Body of pancreas (tissue), 4 donors: ENCODE measurements at regions not wholly inside any gene's neighbourhood (a gene's known extent, or its start where the extent isn't known, plus 50 kb on each side); places are given as distances from the start of the nearest gene placed in this dataset.
"Not testable (repeated sequence)": the region's sequence is repeated elsewhere in the genome, so short reads cannot be mapped to it uniquely, and the experiment has no call there.

Source experiments
- CTCF ChIP-seq, 7 experiments: fragments of 450-650 bp in 4 of 7; fragments of 200-600 bp in 3 of 7; sonication (generic) in 3 of 7; IDR thresholded peaks; one replicate each; pipeline ENCODE4 v1.5.1; 2016 to 2019; ENCODE audit warnings: antibody characterized with exemption in 7 of 7
- POLR2A ChIP-seq, 3 donors: fragments of 450-650 bp; IDR thresholded peaks; one replicate each; pipeline ENCODE4 v1.6.1; 2016; ENCODE audit warnings: antibody characterized with exemption in 3 of 3, mild to moderate bottlenecking in 2 of 3

GRCh38 chr9:63859090-63859474, 1425.9 kb downstream of the FOXD4L5 start:
- not testable (repeated sequence) for TF ChIP-seq CTCF, POLR2A (IDR thresholded peaks at IDR 0.05)
